ENCODE measurements at regions not wholly inside any gene's neighbourhood (a gene's known extent, or its start where the extent isn't known, plus 50 kb on each side); places are given as distances from the start of the nearest gene placed in this dataset.

DNA sequence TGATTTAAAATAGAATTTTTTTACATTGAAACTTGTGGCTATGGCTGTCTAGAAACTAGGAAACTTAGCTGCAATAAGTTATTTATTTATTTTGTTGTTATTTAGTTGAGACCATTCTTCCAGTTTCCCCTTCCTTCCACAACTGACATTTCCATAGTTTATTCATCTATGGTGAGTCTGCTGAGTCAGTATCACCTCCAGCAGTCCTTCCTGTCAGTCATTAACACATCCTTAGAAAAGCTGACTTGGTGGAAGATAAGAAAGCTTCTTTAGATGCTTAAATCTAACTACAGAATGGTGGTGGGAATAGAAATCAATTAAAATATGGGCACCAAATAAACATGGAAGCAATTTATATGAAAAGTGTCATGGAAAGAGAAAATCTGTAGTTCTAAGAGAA, 714.0 kb downstream of the RWDD3 start:
- Histone ChIP-seq H4K20me1 (ENCODE audit: insufficient read depth) (no peaks in the 10 kb centered on the region), H3K9me3 (ENCODE audit: insufficient read depth, low read depth) (no peaks in the 10 kb centered on the region), H3F3A (ENCODE audit: insufficient read depth, low read depth) (no peaks in the 10 kb centered on the region), H3K4me2 (no peak overlapping the region), H3K79me2 (ENCODE audit: low read depth) (no peaks in the 10 kb centered on the region), H3K4me1 (replicated peaks; ENCODE audit: insufficient read depth) (no peaks in the 10 kb centered on the region), H3K27me3 (ENCODE audit: insufficient read depth, low read depth) (no peaks in the 10 kb centered on the region), H3K4me3 (no peak overlapping the region), H3K9me2 (ENCODE audit: insufficient read depth) (no peaks in the 10 kb centered on the region; the same call in 1 of the 2 replicates), H3K36me3 (ENCODE audit: low read depth) (no peaks in the 10 kb centered on the region), H3K27ac (no peak overlapping the region), H2AFZ (no peak overlapping the region)
- CTCF ChIA-PET = no interaction called here
- no peak for DNase-seq
- POLR2A ChIA-PET (ENCODE audit: unreplicated experiment) = no interaction called here
- intact Hi-C loops (cut with micrococcal nuclease; ENCODE audit: unreplicated experiment) = no loop called here
- BruUV-seq (replicated peaks) = no TSS peak
- no peak for TF ChIP-seq EZH2 (IDR thresholded peaks at IDR 0.05; ENCODE audit: low read depth)
- TF ChIP-seq, protein P1, sequence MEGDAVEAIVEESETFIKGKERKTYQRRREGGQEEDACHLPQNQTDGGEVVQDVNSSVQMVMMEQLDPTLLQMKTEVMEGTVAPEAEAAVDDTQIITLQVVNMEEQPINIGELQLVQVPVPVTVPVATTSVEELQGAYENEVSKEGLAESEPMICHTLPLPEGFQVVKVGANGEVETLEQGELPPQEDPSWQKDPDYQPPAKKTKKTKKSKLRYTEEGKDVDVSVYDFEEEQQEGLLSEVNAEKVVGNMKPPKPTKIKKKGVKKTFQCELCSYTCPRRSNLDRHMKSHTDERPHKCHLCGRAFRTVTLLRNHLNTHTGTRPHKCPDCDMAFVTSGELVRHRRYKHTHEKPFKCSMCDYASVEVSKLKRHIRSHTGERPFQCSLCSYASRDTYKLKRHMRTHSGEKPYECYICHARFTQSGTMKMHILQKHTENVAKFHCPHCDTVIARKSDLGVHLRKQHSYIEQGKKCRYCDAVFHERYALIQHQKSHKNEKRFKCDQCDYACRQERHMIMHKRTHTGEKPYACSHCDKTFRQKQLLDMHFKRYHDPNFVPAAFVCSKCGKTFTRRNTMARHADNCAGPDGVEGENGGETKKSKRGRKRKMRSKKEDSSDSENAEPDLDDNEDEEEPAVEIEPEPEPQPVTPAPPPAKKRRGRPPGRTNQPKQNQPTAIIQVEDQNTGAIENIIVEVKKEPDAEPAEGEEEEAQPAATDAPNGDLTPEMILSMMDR (conservative IDR thresholded peaks at IDR 0.05) = no peak

DNA sequence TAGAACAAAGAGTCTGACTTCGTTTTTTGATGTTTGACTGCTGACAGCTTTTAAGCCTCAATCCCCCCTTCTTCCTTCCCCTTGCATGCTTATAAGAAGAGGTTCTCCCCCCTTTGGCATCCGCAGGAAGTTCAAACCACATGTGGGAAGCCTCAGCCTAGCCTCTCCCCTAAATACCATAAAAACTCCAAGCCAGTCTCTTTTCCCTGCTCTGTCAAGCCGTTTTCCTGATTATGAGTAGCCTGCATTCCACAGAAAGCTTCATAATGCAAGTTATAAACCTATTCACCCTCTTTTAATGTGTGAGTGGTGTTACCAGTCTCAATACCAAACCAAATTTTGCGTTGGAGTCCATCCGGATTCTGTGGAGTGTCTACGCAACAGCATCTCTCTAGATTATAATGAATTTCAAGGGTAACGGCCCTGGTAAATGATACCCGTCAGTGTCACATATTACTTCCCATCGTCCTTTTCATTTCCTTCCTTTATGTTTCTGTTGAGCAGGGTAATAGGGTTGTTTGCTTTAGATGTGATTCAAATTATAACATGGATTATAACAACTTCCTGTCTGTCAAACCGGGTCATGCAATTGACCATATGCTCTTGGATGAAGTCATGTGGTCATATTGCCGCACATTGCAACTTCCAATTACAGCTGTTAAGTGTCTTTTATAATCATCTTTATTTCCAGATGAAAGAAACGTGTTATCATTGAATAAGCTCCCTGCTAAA, 717.5 kb downstream of the RWDD3 start:
- Histone ChIP-seq H3F3A (ENCODE audit: insufficient read depth, low read depth) (no peaks in the 10 kb centered on the region), H4K20me1 (ENCODE audit: insufficient read depth) (no peaks in the 10 kb centered on the region), H2AFZ (no peak overlapping the region), H3K4me1 (replicated peaks; ENCODE audit: insufficient read depth) (no peaks in the 10 kb centered on the region), H3K27me3 (ENCODE audit: insufficient read depth, low read depth) (no peaks in the 10 kb centered on the region), H3K9me3 (ENCODE audit: insufficient read depth, low read depth) (no peaks in the 10 kb centered on the region), H3K27ac (no peak overlapping the region), H3K36me3 (ENCODE audit: low read depth) (no peaks in the 10 kb centered on the region), H3K9me2 (ENCODE audit: insufficient read depth) (no peaks in the 10 kb centered on the region; the same call in 1 of the 2 replicates), H3K4me3 (no peak overlapping the region), H3K79me2 (ENCODE audit: low read depth) (no peaks in the 10 kb centered on the region), H3K4me2 (no peak overlapping the region)
- TF ChIP-seq, protein P1 (conservative IDR thresholded peaks at IDR 0.05) = no peak
- no peak for TF ChIP-seq EZH2 (IDR thresholded peaks at IDR 0.05; ENCODE audit: low read depth)
- DNase-seq = no peak
- intact Hi-C loops (cut with micrococcal nuclease; ENCODE audit: unreplicated experiment) = no loop called here
- ChIA-PET POLR2A (ENCODE audit: unreplicated experiment) (no interaction called here), CTCF (no interaction called here)
- no TSS peak for BruUV-seq (replicated peaks)

DNA sequence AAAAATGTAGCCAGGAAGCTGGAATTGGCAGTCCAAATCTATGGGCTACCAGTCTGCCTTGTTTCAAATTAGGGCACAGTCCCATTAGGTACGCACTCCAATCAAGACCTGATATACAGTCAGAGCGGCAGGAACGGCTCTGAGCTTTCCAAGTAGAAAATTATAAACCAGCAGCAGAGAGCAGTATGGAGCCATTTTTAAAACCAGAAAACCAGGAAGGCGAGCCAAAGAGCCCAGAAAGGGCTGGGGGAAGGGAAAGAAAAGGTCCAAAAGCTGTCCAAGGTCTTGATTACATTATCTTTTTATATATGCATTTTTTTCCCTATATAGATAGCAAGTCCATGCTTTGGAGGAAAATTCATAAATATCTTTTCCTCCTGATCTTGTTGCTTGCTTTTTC, 719.0 kb downstream of the RWDD3 start:
- TF ChIP-seq EZH2 (IDR thresholded peaks at IDR 0.05; ENCODE audit: low read depth) = no peak
- TF ChIP-seq, protein P1 (conservative IDR thresholded peaks at IDR 0.05) = no peak
- no TSS peak for BruUV-seq (replicated peaks)
- ChIA-PET CTCF (no interaction called here), POLR2A (ENCODE audit: unreplicated experiment) (no interaction called here)
- Histone ChIP-seq H3K4me1 (replicated peaks; ENCODE audit: insufficient read depth) (no peaks in the 10 kb centered on the region), H3K9me3 (ENCODE audit: insufficient read depth, low read depth) (no peaks in the 10 kb centered on the region), H3K4me3 (no peak overlapping the region), H4K20me1 (ENCODE audit: insufficient read depth) (no peaks in the 10 kb centered on the region), H2AFZ (no peak overlapping the region), H3K9me2 (ENCODE audit: insufficient read depth) (no peaks in the 10 kb centered on the region; the same call in 1 of the 2 replicates), H3K79me2 (ENCODE audit: low read depth) (no peaks in the 10 kb centered on the region), H3F3A (ENCODE audit: insufficient read depth, low read depth) (no peaks in the 10 kb centered on the region), H3K27me3 (ENCODE audit: insufficient read depth, low read depth) (no peaks in the 10 kb centered on the region), H3K27ac (no peak overlapping the region), H3K36me3 (ENCODE audit: low read depth) (no peaks in the 10 kb centered on the region), H3K4me2 (no peak overlapping the region)
- no peak for DNase-seq
- intact Hi-C loops (cut with micrococcal nuclease; ENCODE audit: unreplicated experiment) = no loop called here

All from PC-9 (cell line).